ENCODE measurements at regions not wholly inside any gene's neighbourhood (a gene's known extent, or its start where the extent isn't known, plus 50 kb on each side); places are given as distances from the start of the nearest gene placed in this dataset.

- DNase-seq (ENCODE audit: extremely low read depth in 1 of 2, low read depth in 1 of 2) = no peak
Measured at GRCh38 chr3:150174179-150174578, 203.5 kb upstream of the PFN2 start.

GRCh38 chr3:150172356-150172755, 201.7 kb upstream of the PFN2 start:
- no peak for DNase-seq (ENCODE audit: extremely low read depth in 1 of 2, low read depth in 1 of 2)

GRCh38 chr3:150170852-150171520, 200.3 kb upstream of the PFN2 start:
- DNase-seq (ENCODE audit: extremely low read depth in 1 of 2, low read depth in 1 of 2) = no peak

GRCh38 chr3:150169330-150169940, 198.7 kb upstream of the PFN2 start:
- DNase-seq (ENCODE audit: extremely low read depth in 1 of 2, low read depth in 1 of 2) = no peak

GRCh38 chr3:150168698-150169097, 198.0 kb upstream of the PFN2 start:
- no peak for DNase-seq (ENCODE audit: extremely low read depth in 1 of 2, low read depth in 1 of 2)

- DNase-seq (ENCODE audit: extremely low read depth in 1 of 2, low read depth in 1 of 2) = no peak
Measured at GRCh38 chr3:150165396-150166094, 194.8 kb upstream of the PFN2 start.

GRCh38 chr3:150161011-150161410, 190.3 kb upstream of the PFN2 start:
- DNase-seq (ENCODE audit: extremely low read depth in 1 of 2, low read depth in 1 of 2) = no peak

GRCh38 chr3:150158943-150159625, 188.4 kb upstream of the PFN2 start:
- DNase-seq (ENCODE audit: extremely low read depth in 1 of 2, low read depth in 1 of 2) = no peak

GRCh38 chr3:150152567-150152966, 181.9 kb upstream of the PFN2 start:
- no peak for DNase-seq (ENCODE audit: extremely low read depth in 1 of 2, low read depth in 1 of 2)

- DNase-seq (ENCODE audit: extremely low read depth in 1 of 2, low read depth in 1 of 2) = no peak
Measured at GRCh38 chr3:150150633-150151032, 179.9 kb upstream of the PFN2 start.

- DNase-seq (ENCODE audit: extremely low read depth in 1 of 2, low read depth in 1 of 2) = no peak
Measured at GRCh38 chr3:150149651-150150051, 179.0 kb upstream of the PFN2 start.

GRCh38 chr3:150148227-150148626, 177.5 kb upstream of the PFN2 start:
- DNase-seq (ENCODE audit: extremely low read depth in 1 of 2, low read depth in 1 of 2) = no peak

- DNase-seq (ENCODE audit: extremely low read depth in 1 of 2, low read depth in 1 of 2) = no peak
Measured at GRCh38 chr3:150147776-150148175, 177.1 kb upstream of the PFN2 start.

GRCh38 chr3:150146991-150147761, 176.5 kb upstream of the PFN2 start:
- DNase-seq (ENCODE audit: extremely low read depth in 1 of 2, low read depth in 1 of 2) = peak in 1 of 2 donors; percentile 18

GRCh38 chr3:150145659-150146058, 175.0 kb upstream of the PFN2 start:
- no peak for DNase-seq (ENCODE audit: extremely low read depth in 1 of 2, low read depth in 1 of 2)

GRCh38 chr3:150144191-150144708, 173.6 kb upstream of the PFN2 start:
- no peak for DNase-seq (ENCODE audit: extremely low read depth in 1 of 2, low read depth in 1 of 2)

GRCh38 chr3:150142936-150143335, 172.2 kb upstream of the PFN2 start:
- no peak for DNase-seq (ENCODE audit: extremely low read depth in 1 of 2, low read depth in 1 of 2)

GRCh38 chr3:150141790-150142326, 171.2 kb upstream of the PFN2 start:
- DNase-seq (ENCODE audit: extremely low read depth in 1 of 2, low read depth in 1 of 2) = no peak

GRCh38 chr3:150140614-150141321, 170.1 kb upstream of the PFN2 start:
- no peak for DNase-seq (ENCODE audit: extremely low read depth in 1 of 2, low read depth in 1 of 2)

GRCh38 chr3:150138824-150139223, 168.1 kb upstream of the PFN2 start:
- DNase-seq (ENCODE audit: extremely low read depth in 1 of 2, low read depth in 1 of 2) = no peak
